Stimulated activated memory B cell treated with anti-CD40 and anti-IgM and Interleukin-4, amounts not matched to agents 10 μg/mL and 1 μg/mL and 100 μg/mL, for 72 hours (primary cell): ENCODE measurements at regions not wholly inside any gene's neighbourhood (a gene's known extent, or its start where the extent isn't known, plus 50 kb on each side); places are given as distances from the start of the nearest gene placed in this dataset.

Experiments
- ATAC-seq: fragments of 150-1000 bp; cut with Tn5 transposase; 2 replicates; pipeline ENCODE4 v1.10.0; 2021
- H3K27ac Mint-ChIP-seq: one replicate; pipeline ENCODE4 v1.8.0; 2022; ENCODE audit warnings: mild to moderate bottlenecking, mixed read lengths
- H3K27me3 Mint-ChIP-seq: one replicate; pipeline ENCODE4 v1.8.0; 2022; ENCODE audit warnings: mixed read lengths
- H3K36me3 Mint-ChIP-seq: one replicate; pipeline ENCODE4 v1.8.0; 2022; ENCODE audit warnings: mixed read lengths
- H3K4me1 Mint-ChIP-seq: one replicate; pipeline ENCODE4 v1.8.0; 2022; ENCODE audit warnings: mixed read lengths
- H3K4me3 Mint-ChIP-seq: one replicate; pipeline ENCODE4 v1.8.0; 2022; ENCODE audit warnings: mild to moderate bottlenecking, moderate library complexity, mixed read lengths
- H3K9me3 Mint-ChIP-seq: one replicate; pipeline ENCODE4 v1.8.0; 2022; ENCODE audit warnings: mixed read lengths

GRCh38 chr9:16328349-16328748 lies 542.1 kb downstream of the BNC2 start:
- Mint-ChIP-seq H3K27me3 (no peaks in the 10 kb centered on the region), H3K4me1 (no peaks in the 10 kb centered on the region), H3K27ac (no peak overlapping the region), H3K4me3 (no peak overlapping the region), H3K36me3 (no peaks in the 10 kb centered on the region), H3K9me3 (no peaks in the 10 kb centered on the region)
- no peak for ATAC-seq

GRCh38 chr9:16329671-16330113 lies 540.8 kb downstream of the BNC2 start:
- Mint-ChIP-seq H3K4me3 (no peak overlapping the region), H3K9me3 (no peaks in the 10 kb centered on the region), H3K27me3 (no peaks in the 10 kb centered on the region), H3K36me3 (no peaks in the 10 kb centered on the region), H3K4me1 (no peaks in the 10 kb centered on the region), H3K27ac (no peak overlapping the region)
- ATAC-seq, result no peak

GRCh38 chr9:16331031-16331430 lies 539.4 kb downstream of the BNC2 start:
- Mint-ChIP-seq H3K36me3 (no peaks in the 10 kb centered on the region), H3K27ac (no peak overlapping the region), H3K27me3 (no peaks in the 10 kb centered on the region), H3K9me3 (no peaks in the 10 kb centered on the region), H3K4me3 (no peak overlapping the region), H3K4me1 (no peaks in the 10 kb centered on the region)
- ATAC-seq, result no peak

- H3K27me3 Mint-ChIP-seq, result no peaks in the 10 kb centered on the region
- no peaks in the 10 kb centered on the region for H3K4me1 Mint-ChIP-seq
- H3K27ac Mint-ChIP-seq, result no peak overlapping the region
- H3K36me3 Mint-ChIP-seq, result no peaks in the 10 kb centered on the region
- H3K4me3 Mint-ChIP-seq, result no peak overlapping the region
- H3K9me3 Mint-ChIP-seq, result no peaks in the 10 kb centered on the region
- no peak for ATAC-seq
These were observed 538.9 kb downstream of the BNC2 start for GRCh38 chr9:16331527-16331926.

GRCh38 chr9:16333691-16334090 lies 536.8 kb downstream of the BNC2 start:
- Mint-ChIP-seq H3K4me1 (no peaks in the 10 kb centered on the region), H3K4me3 (no peak overlapping the region), H3K36me3 (no peaks in the 10 kb centered on the region), H3K9me3 (no peaks in the 10 kb centered on the region), H3K27ac (no peak overlapping the region), H3K27me3 (no peaks in the 10 kb centered on the region)
- no peak for ATAC-seq

- no peak overlapping the region for H3K4me3 Mint-ChIP-seq
- no peaks in the 10 kb centered on the region for H3K4me1 Mint-ChIP-seq
- no peaks in the 10 kb centered on the region for H3K36me3 Mint-ChIP-seq
- no peak for ATAC-seq
- H3K27ac Mint-ChIP-seq, result no peak overlapping the region
- no peaks in the 10 kb centered on the region for H3K9me3 Mint-ChIP-seq
- H3K27me3 Mint-ChIP-seq, result no peaks in the 10 kb centered on the region
These were observed 534.5 kb downstream of the BNC2 start for GRCh38 chr9:16335788-16336580.

GRCh38 chr9:16336833-16337232 lies 533.6 kb downstream of the BNC2 start:
- Mint-ChIP-seq H3K36me3 (no peaks in the 10 kb centered on the region), H3K4me1 (no peaks in the 10 kb centered on the region), H3K4me3 (no peak overlapping the region), H3K9me3 (no peaks in the 10 kb centered on the region), H3K27me3 (no peaks in the 10 kb centered on the region), H3K27ac (no peak overlapping the region)
- ATAC-seq, result no peak

GRCh38 chr9:16337322-16338029 lies 533.0 kb downstream of the BNC2 start:
- H3K9me3 Mint-ChIP-seq, result no peaks in the 10 kb centered on the region
- H3K4me3 Mint-ChIP-seq, result no peak overlapping the region
- H3K4me1 Mint-ChIP-seq, result no peaks in the 10 kb centered on the region
- no peaks in the 10 kb centered on the region for H3K36me3 Mint-ChIP-seq
- ATAC-seq, result no peak
- no peaks in the 10 kb centered on the region for H3K27me3 Mint-ChIP-seq
- H3K27ac Mint-ChIP-seq, result no peak overlapping the region

- H3K9me3 Mint-ChIP-seq, result no peaks in the 10 kb centered on the region
- H3K36me3 Mint-ChIP-seq, result no peaks in the 10 kb centered on the region
- no peaks in the 10 kb centered on the region for H3K27me3 Mint-ChIP-seq
- no peak for ATAC-seq
- H3K4me1 Mint-ChIP-seq, result no peaks in the 10 kb centered on the region
- no peak overlapping the region for H3K4me3 Mint-ChIP-seq
- H3K27ac Mint-ChIP-seq, result no peak overlapping the region
These were observed 529.3 kb downstream of the BNC2 start for GRCh38 chr9:16341177-16341576.

GRCh38 chr9:16342246-16343020 lies 528.0 kb downstream of the BNC2 start:
- H3K4me3 Mint-ChIP-seq, result no peak overlapping the region
- H3K27ac Mint-ChIP-seq, result no peak overlapping the region
- no peaks in the 10 kb centered on the region for H3K36me3 Mint-ChIP-seq
- peaks cover 9% of the 10 kb centered on the region for H3K9me3 Mint-ChIP-seq
- no peak for ATAC-seq
- no peaks in the 10 kb centered on the region for H3K4me1 Mint-ChIP-seq
- no peaks in the 10 kb centered on the region for H3K27me3 Mint-ChIP-seq

GRCh38 chr9:16343249-16344237 lies 526.9 kb downstream of the BNC2 start:
- no peak for ATAC-seq
- Mint-ChIP-seq H3K27me3 (no peaks in the 10 kb centered on the region), H3K4me3 (no peak overlapping the region), H3K36me3 (no peaks in the 10 kb centered on the region), H3K27ac (no peak overlapping the region), H3K4me1 (no peaks in the 10 kb centered on the region), H3K9me3 (peaks cover 9% of the 10 kb centered on the region)

- no peaks in the 10 kb centered on the region for H3K27me3 Mint-ChIP-seq
- H3K4me1 Mint-ChIP-seq, result no peaks in the 10 kb centered on the region
- ATAC-seq, result no peak
- peaks cover 9% of the 10 kb centered on the region for H3K9me3 Mint-ChIP-seq
- H3K27ac Mint-ChIP-seq, result no peak overlapping the region
- H3K4me3 Mint-ChIP-seq, result no peak overlapping the region
- H3K36me3 Mint-ChIP-seq, result no peaks in the 10 kb centered on the region
These were observed 526.1 kb downstream of the BNC2 start for GRCh38 chr9:16344343-16344742.

GRCh38 chr9:16345902-16346301 lies 524.6 kb downstream of the BNC2 start:
- Mint-ChIP-seq H3K4me3 (no peak overlapping the region), H3K9me3 (peaks cover 9% of the 10 kb centered on the region), H3K4me1 (no peaks in the 10 kb centered on the region), H3K36me3 (no peaks in the 10 kb centered on the region), H3K27ac (no peak overlapping the region), H3K27me3 (no peaks in the 10 kb centered on the region)
- ATAC-seq, result no peak

- Mint-ChIP-seq H3K27ac (no peak overlapping the region), H3K27me3 (no peaks in the 10 kb centered on the region), H3K36me3 (no peaks in the 10 kb centered on the region), H3K4me1 (no peaks in the 10 kb centered on the region), H3K9me3 (peaks cover 9% of the 10 kb centered on the region), H3K4me3 (no peak overlapping the region)
- ATAC-seq, result no peak
These were observed 522.6 kb downstream of the BNC2 start for GRCh38 chr9:16347886-16348285.
